ENCODE measurements at regions not wholly inside any gene's neighbourhood (a gene's known extent, or its start where the extent isn't known, plus 50 kb on each side); places are given as distances from the start of the nearest gene placed in this dataset.

- TF ChIP-seq CTCF (IDR thresholded peaks at IDR 0.05; ENCODE audit: control extremely low read depth, extremely low read depth, low read depth, missing control alignments): no peak
- ChIA-PET POLR2A (no interaction called here), CTCF (no interaction called here)
- no peak for DNase-seq (ENCODE audit: extremely low spot score)
Measured at GRCh38 chr6:78031228-78031627, 378.4 kb downstream of the MEI4 start.

DNA sequence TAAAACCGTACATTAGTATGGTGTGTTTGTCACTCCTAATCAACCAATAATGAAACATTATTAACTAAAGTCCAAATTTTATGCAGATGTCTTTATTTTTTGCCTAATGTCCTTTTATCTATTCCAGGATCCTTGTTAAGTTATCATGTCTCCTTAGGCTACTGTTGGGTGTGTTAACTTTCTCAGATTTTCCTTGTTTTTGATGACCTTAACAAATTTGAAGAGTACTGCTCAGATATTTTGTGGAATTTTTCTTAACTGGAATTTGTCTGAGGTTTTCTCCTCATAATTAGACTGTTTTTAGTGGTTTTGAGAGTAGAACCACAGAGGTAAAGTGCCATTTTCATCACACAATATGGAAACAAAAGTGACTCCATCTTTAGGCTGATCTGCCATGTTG lies 406.3 kb downstream of the MEI4 start:
- ChIA-PET CTCF (no interaction called here), POLR2A (no interaction called here)
- no peak for DNase-seq (ENCODE audit: extremely low spot score)
- no peak for TF ChIP-seq CTCF (IDR thresholded peaks at IDR 0.05; ENCODE audit: control extremely low read depth, extremely low read depth, low read depth, missing control alignments)

- TF ChIP-seq CTCF (IDR thresholded peaks at IDR 0.05; ENCODE audit: control extremely low read depth, extremely low read depth, low read depth, missing control alignments): no peak
- ChIA-PET CTCF (no interaction called here), POLR2A (no interaction called here)
- DNase-seq (ENCODE audit: extremely low spot score): no peak
Measured at GRCh38 chr6:78062993-78063392, 410.2 kb downstream of the MEI4 start.

DNA sequence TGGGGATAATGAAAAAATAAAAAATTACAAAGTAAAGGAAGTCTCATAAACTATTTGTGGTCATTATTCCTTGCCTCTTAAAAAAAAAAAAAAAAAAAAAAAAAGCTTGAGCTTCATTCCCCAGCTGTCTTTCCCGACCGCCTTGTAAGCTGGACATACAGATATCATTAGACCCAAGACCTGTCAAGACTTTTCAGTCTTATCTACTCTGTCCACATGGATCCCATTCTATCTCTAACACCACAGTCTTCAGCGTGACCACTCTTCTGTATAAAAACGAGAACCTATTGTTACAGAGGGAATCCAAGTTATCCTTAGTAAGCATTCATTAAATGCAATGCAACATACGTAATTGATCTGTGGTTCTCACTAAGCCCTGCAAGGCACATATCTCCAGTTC lies 423.5 kb downstream of the MEI4 start:
- CTCF ChIA-PET: no interaction called here

GRCh38 chr6:78089531-78089930 lies 436.7 kb downstream of the MEI4 start:
- ChIA-PET CTCF (interaction anchor here (1.1 kb wide), 1 partner anchor 14 kb away, joined by 3 read pairs; no protein-coding TSS in a partner anchor), POLR2A (no interaction called here)
- DNase-seq (ENCODE audit: extremely low spot score): no peak

More for the DNA sequence above, 423.5 kb downstream of the MEI4 start:
- DNase-seq (ENCODE audit: extremely low spot score): no peak
- TF ChIP-seq CTCF (IDR thresholded peaks at IDR 0.05; ENCODE audit: control extremely low read depth, extremely low read depth, low read depth, missing control alignments): no peak
- POLR2A ChIA-PET: no interaction called here

GRCh38 chr6:78093906-78094305 lies 441.1 kb downstream of the MEI4 start:
- CTCF ChIA-PET: interaction anchor here (1.2 kb wide), 1 partner anchor 29 kb away, joined by 3 read pairs; no protein-coding TSS in a partner anchor
- no peak for TF ChIP-seq CTCF (IDR thresholded peaks at IDR 0.05; ENCODE audit: control extremely low read depth, extremely low read depth, low read depth, missing control alignments)
- POLR2A ChIA-PET: no interaction called here
- DNase-seq (ENCODE audit: extremely low spot score): no peak

More at GRCh38 chr6:78089531-78089930, 436.7 kb downstream of the MEI4 start:
- TF ChIP-seq CTCF (IDR thresholded peaks at IDR 0.05; ENCODE audit: control extremely low read depth, extremely low read depth, low read depth, missing control alignments): no peak

DNA sequence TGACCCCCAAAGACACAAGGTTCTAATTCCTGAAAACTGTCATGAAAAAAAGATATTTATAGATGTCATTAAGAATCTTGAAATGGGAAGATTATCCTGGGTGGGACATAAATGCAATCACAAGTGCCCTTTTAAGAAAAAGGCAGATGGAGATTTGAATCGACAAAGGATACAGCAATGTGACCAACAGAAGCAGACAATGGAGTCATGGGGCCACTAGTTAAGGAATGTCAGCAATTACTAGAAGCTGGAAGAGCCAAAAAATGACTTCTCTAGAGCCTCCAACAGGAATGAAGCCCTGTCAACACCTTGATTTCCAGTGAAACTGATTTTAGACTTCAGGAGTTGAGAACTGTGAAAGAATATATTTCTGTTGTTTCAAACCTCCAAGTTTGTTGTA lies 448.5 kb downstream of the MEI4 start:
- POLR2A ChIA-PET: no interaction called here
- DNase-seq (ENCODE audit: extremely low spot score): no peak
- CTCF ChIA-PET: no interaction called here
- no peak for TF ChIP-seq CTCF (IDR thresholded peaks at IDR 0.05; ENCODE audit: control extremely low read depth, extremely low read depth, low read depth, missing control alignments)
